A549 (cell line): ENCODE measurements at regions not wholly inside any gene's neighbourhood (a gene's known extent, or its start where the extent isn't known, plus 50 kb on each side); places are given as distances from the start of the nearest gene placed in this dataset.

Experiments used
- CEBPB ChIP-seq, 2 experiments: fragments of >200 bp in 1 of 2; sonication (Bioruptor Twin) in 1 of 2; formaldehyde crosslinking in 1 of 2; IDR thresholded peaks; 2 replicates each; pipeline ENCODE4 v1.6.1; 2012 to 2016
- CHD2 ChIP-seq: fragments of 150-350 bp; IDR thresholded peaks from 2 replicates; pipeline ENCODE4 v1.6.1; 2014; ENCODE audit warnings: low read length; ENCODE audit not compliant: partially characterized antibody
- JUN ChIP-seq, 2 experiments: fragments of >200 bp; sonication (Bioruptor Twin); formaldehyde crosslinking; IDR thresholded peaks; 2 replicates in 1 of 2; 3 replicates in 1 of 2; pipeline ENCODE4 v1.6.1; 2016 to 2017
- MYC ChIP-seq: IDR thresholded peaks from 2 replicates; pipeline ENCODE4 v1.6.1; 2012; ENCODE audit warnings: mild to moderate bottlenecking, inconsistent platforms, low read length, improper control_type of control experiment, borderline replicate concordance
- POLR2A ChIP-seq: IDR thresholded peaks from 2 replicates; pipeline ENCODE4 v1.6.1; 2012; ENCODE audit warnings: mild to moderate bottlenecking, low read length
- SMC3 ChIP-seq: fragments of >200 bp; sonication (Bioruptor Twin); formaldehyde crosslinking; IDR thresholded peaks from 3 replicates; pipeline ENCODE4 v1.6.1; 2018; ENCODE audit warnings: inconsistent platforms
- TP53 ChIP-seq: fragments of 250-450 bp; sonication (Bioruptor Pico); IDR thresholded peaks from 2 replicates; pipeline ENCODE4 v1.5.0; 2021; ENCODE audit warnings: mild to moderate bottlenecking, moderate library complexity
- ZC3H11A ChIP-seq: fragments of 450-650 bp; IDR thresholded peaks from 2 replicates; pipeline ENCODE4 v1.6.1; 2014; ENCODE audit warnings: antibody characterized with exemption, mild to moderate bottlenecking
- ZFP36 ChIP-seq: fragments of 450-650 bp; IDR thresholded peaks from 2 replicates; pipeline ENCODE4 v1.6.1; 2014; ENCODE audit warnings: borderline replicate concordance; ENCODE audit not compliant: partially characterized antibody
- TF ChIP-seq, protein P1 (sequence below): fragments of >200 bp; sonication (Bioruptor Twin); formaldehyde crosslinking; IDR thresholded peaks from 3 replicates; pipeline ENCODE4 v1.5.1; 2016
- TF ChIP-seq, protein P2 (sequence below): fragments of 200-600 bp; sonication (generic); IDR thresholded peaks from 2 replicates; pipeline ENCODE4 v1.6.1; 2016; ENCODE audit warnings: antibody characterized with exemption, mild to moderate bottlenecking, moderate library complexity
- TF ChIP-seq, protein P3 (sequence below): IDR thresholded peaks from 2 replicates; pipeline ENCODE4 v1.6.1; 2012
- TF ChIP-seq, protein P4 (sequence below): fragments of 450-650 bp; IDR thresholded peaks from 2 replicates; pipeline ENCODE4 v1.6.1; 2014; ENCODE audit warnings: antibody characterized with exemption

DNA sequence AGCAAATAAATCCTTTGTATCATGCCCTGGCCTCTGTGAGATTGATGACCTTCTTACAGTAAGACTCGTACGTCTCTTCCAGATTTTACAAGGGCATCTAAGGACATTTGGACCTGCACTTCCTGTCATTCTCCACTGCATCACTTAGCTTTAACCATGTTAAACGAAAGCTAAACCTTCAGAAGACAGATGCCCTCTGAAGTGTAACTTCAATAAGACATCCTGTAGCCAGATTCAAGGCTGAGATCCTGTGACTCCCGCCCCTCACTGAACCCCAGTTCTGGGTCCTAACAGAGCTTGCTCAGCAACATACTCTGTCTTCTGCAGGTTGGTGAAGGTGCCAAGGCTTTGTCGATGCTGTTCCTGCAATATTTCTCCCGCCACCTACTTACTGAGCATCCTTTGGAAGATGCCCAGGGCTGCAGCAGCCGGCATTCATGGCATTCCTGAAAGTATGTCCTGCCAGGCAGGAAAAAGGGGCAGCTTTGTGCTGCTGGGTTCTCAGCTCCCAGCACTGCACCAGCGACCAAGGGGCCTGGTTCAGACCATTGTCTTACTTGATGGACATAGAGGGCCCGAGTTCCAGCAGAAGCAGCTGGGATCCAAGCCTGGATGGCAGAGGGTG lies 131.1 kb downstream of the AXIN2 start:
- TF ChIP-seq, protein P1, sequence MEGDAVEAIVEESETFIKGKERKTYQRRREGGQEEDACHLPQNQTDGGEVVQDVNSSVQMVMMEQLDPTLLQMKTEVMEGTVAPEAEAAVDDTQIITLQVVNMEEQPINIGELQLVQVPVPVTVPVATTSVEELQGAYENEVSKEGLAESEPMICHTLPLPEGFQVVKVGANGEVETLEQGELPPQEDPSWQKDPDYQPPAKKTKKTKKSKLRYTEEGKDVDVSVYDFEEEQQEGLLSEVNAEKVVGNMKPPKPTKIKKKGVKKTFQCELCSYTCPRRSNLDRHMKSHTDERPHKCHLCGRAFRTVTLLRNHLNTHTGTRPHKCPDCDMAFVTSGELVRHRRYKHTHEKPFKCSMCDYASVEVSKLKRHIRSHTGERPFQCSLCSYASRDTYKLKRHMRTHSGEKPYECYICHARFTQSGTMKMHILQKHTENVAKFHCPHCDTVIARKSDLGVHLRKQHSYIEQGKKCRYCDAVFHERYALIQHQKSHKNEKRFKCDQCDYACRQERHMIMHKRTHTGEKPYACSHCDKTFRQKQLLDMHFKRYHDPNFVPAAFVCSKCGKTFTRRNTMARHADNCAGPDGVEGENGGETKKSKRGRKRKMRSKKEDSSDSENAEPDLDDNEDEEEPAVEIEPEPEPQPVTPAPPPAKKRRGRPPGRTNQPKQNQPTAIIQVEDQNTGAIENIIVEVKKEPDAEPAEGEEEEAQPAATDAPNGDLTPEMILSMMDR, result no peak
- TF ChIP-seq, protein P2, sequence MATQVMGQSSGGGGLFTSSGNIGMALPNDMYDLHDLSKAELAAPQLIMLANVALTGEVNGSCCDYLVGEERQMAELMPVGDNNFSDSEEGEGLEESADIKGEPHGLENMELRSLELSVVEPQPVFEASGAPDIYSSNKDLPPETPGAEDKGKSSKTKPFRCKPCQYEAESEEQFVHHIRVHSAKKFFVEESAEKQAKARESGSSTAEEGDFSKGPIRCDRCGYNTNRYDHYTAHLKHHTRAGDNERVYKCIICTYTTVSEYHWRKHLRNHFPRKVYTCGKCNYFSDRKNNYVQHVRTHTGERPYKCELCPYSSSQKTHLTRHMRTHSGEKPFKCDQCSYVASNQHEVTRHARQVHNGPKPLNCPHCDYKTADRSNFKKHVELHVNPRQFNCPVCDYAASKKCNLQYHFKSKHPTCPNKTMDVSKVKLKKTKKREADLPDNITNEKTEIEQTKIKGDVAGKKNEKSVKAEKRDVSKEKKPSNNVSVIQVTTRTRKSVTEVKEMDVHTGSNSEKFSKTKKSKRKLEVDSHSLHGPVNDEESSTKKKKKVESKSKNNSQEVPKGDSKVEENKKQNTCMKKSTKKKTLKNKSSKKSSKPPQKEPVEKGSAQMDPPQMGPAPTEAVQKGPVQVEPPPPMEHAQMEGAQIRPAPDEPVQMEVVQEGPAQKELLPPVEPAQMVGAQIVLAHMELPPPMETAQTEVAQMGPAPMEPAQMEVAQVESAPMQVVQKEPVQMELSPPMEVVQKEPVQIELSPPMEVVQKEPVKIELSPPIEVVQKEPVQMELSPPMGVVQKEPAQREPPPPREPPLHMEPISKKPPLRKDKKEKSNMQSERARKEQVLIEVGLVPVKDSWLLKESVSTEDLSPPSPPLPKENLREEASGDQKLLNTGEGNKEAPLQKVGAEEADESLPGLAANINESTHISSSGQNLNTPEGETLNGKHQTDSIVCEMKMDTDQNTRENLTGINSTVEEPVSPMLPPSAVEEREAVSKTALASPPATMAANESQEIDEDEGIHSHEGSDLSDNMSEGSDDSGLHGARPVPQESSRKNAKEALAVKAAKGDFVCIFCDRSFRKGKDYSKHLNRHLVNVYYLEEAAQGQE, result no peak
- TF ChIP-seq ZC3H11A (no peak), ZFP36 (no peak), POLR2A (no peak), MYC (no peak), CHD2 (no peak), TP53 (CRISPR knock-in tag) (no peak), SMC3 (no peak), JUN (IDR thresholded peaks at IDR 0.05) (no peak), CEBPB (IDR thresholded peaks at IDR 0.05) (no peak)
- TF ChIP-seq, protein P3, sequence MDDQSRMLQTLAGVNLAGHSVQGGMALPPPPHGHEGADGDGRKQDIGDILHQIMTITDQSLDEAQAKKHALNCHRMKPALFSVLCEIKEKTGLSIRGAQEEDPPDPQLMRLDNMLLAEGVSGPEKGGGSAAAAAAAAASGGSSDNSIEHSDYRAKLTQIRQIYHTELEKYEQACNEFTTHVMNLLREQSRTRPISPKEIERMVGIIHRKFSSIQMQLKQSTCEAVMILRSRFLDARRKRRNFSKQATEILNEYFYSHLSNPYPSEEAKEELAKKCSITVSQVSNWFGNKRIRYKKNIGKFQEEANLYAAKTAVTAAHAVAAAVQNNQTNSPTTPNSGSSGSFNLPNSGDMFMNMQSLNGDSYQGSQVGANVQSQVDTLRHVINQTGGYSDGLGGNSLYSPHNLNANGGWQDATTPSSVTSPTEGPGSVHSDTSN, result no peak
- TF ChIP-seq, protein P4, sequence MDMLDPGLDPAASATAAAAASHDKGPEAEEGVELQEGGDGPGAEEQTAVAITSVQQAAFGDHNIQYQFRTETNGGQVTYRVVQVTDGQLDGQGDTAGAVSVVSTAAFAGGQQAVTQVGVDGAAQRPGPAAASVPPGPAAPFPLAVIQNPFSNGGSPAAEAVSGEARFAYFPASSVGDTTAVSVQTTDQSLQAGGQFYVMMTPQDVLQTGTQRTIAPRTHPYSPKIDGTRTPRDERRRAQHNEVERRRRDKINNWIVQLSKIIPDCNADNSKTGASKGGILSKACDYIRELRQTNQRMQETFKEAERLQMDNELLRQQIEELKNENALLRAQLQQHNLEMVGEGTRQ, result no peak
